Middle frontal gyrus (tissue), 1 donor: ENCODE measurements at regions not wholly inside any gene's neighbourhood (a gene's known extent, or its start where the extent isn't known, plus 50 kb on each side); places are given as distances from the start of the nearest gene placed in this dataset.

ENCODE experiments used
- DNase-seq: peaks from one replicate; pipeline ENCODE4 v3.0.0-alpha.2; 2015; ENCODE audit warnings: low spot score; ENCODE audit errors: extremely low spot score

- DNase-seq = no peak
These were observed 151.2 kb upstream of the TNR start for GRCh38 chr1:175894581-175894980.

- DNase-seq = no peak
These were observed 149.8 kb upstream of the TNR start for GRCh38 chr1:175893192-175893591.

- DNase-seq = no peak
These were observed 149.3 kb upstream of the TNR start for GRCh38 chr1:175892686-175893085.

- no peak for DNase-seq
These were observed 148.5 kb upstream of the TNR start for GRCh38 chr1:175891783-175892309.

- no peak for DNase-seq
These were observed 147.6 kb upstream of the TNR start for GRCh38 chr1:175890958-175891357.

GRCh38 chr1:175889848-175890247 is 146.5 kb upstream of the TNR start:
- DNase-seq = no peak

- no peak for DNase-seq
These were observed 145.6 kb upstream of the TNR start for GRCh38 chr1:175888996-175889395.

GRCh38 chr1:175887981-175888428 is 144.6 kb upstream of the TNR start:
- DNase-seq = peak; percentile 65

- no peak for DNase-seq
These were observed 144.1 kb upstream of the TNR start for GRCh38 chr1:175887521-175887920.

GRCh38 chr1:175885326-175885725 is 141.9 kb upstream of the TNR start:
- DNase-seq = peak; percentile 60

GRCh38 chr1:175884369-175884768 is 141.0 kb upstream of the TNR start:
- DNase-seq = no peak

- DNase-seq = no peak
These were observed 138.8 kb upstream of the TNR start for GRCh38 chr1:175882192-175882591.

- DNase-seq = no peak
These were observed 138.0 kb upstream of the TNR start for GRCh38 chr1:175881246-175881976.

GRCh38 chr1:175878775-175879174 is 135.4 kb upstream of the TNR start:
- no peak for DNase-seq

GRCh38 chr1:175877939-175878737 is 134.7 kb upstream of the TNR start:
- no peak for DNase-seq

- DNase-seq = no peak
These were observed 132.2 kb upstream of the TNR start for GRCh38 chr1:175875556-175875955.

GRCh38 chr1:175874081-175874480 is 130.7 kb upstream of the TNR start:
- no peak for DNase-seq

- no peak for DNase-seq
These were observed 130.0 kb upstream of the TNR start for GRCh38 chr1:175873290-175873935.

- DNase-seq = no peak
These were observed 129.2 kb upstream of the TNR start for GRCh38 chr1:175872588-175872987.

- no peak for DNase-seq
These were observed 128.3 kb upstream of the TNR start for GRCh38 chr1:175871647-175872046.

GRCh38 chr1:175870217-175870616 is 126.8 kb upstream of the TNR start:
- DNase-seq = no peak

- no peak for DNase-seq
These were observed 123.4 kb upstream of the TNR start for GRCh38 chr1:175866776-175867175.
